Panc1 (cell line): ENCODE measurements at regions not wholly inside any gene's neighbourhood (a gene's known extent, or its start where the extent isn't known, plus 50 kb on each side); places are given as distances from the start of the nearest gene placed in this dataset.

Experiments
- ATAC-seq: fragments of 200-7000 bp; cut with Tn5 transposase; 2 replicates; pipeline ENCODE4 v1.9.1; 2020; ENCODE audit warnings: mild to moderate bottlenecking, moderate library complexity
- BruUV-seq: library from RNA; stranded (reverse); fragments of 400-500 nt; replicated peaks from 2 replicates; lab custom pipeline; 2021; lab: Mats Ljungman, UMichigan
- CTCF ChIA-PET: fragments of 300-600 bp; sonication (Branson Sonifier 250); formaldehyde crosslinking; loops from one replicate; lab custom pipeline; 2022; ENCODE audit warnings: antibody characterized with exemption; lab: Charles Lee
- POLR2A ChIA-PET: fragments of 300-600 bp; sonication (Branson Sonifier 250); formaldehyde crosslinking; loops from one replicate; lab custom pipeline; 2022; ENCODE audit warnings: antibody characterized with exemption; lab: Charles Lee
- DNase-seq: peaks from one replicate; pipeline ENCODE4 v3.0.0-alpha.2; 2010; ENCODE audit warnings: low read depth, low spot score
- H3K27ac ChIP-seq: 2 replicates; pipeline ENCODE4 v1.5.1; 2011; ENCODE audit warnings: mild to moderate bottlenecking, low read length, inconsistent platforms
- H3K27me3 ChIP-seq: fragments of 200-500 bp; sonication (Bioruptor generic); 2 replicates; pipeline ENCODE4 v1.6.0; 2014; ENCODE audit warnings: low read length, inconsistent platforms; ENCODE audit not compliant: control insufficient read depth, insufficient read depth
- H3K36me3 ChIP-seq: fragments of 200-500 bp; sonication (Bioruptor generic); 2 replicates; pipeline ENCODE4 v1.5.1; 2014; ENCODE audit warnings: inconsistent platforms, mild to moderate bottlenecking, low read length, moderate library complexity; ENCODE audit not compliant: control insufficient read depth, insufficient read depth
- H3K4me1 ChIP-seq: 2 replicates; pipeline ENCODE4 v1.5.1; 2011; ENCODE audit warnings: inconsistent platforms, mild to moderate bottlenecking, low read length, moderate library complexity; ENCODE audit not compliant: control insufficient read depth, insufficient read depth
- H3K4me3 ChIP-seq, 2 experiments: 2 replicates each; pipeline ENCODE4 v1.5.1; 2011 to 2012; ENCODE audit warnings: low read depth in 2 of 2, low read length in 2 of 2, mild to moderate bottlenecking in 2 of 2, inconsistent platforms in 1 of 2, moderate library complexity in 1 of 2
- H3K9me3 ChIP-seq: fragments of 200-500 bp; sonication (Bioruptor generic); 2 replicates; pipeline ENCODE4 v1.5.1; 2014; ENCODE audit warnings: low read depth, mild to moderate bottlenecking, inconsistent platforms, low read length, moderate library complexity; ENCODE audit not compliant: control insufficient read depth, insufficient read depth
- POLR2AphosphoS5 ChIP-seq: IDR thresholded peaks from 2 replicates; pipeline ENCODE4 v1.6.1; 2012; ENCODE audit warnings: mild to moderate bottlenecking, low read depth, low read length, moderate library complexity
- SIN3A ChIP-seq: IDR thresholded peaks from 2 replicates; pipeline ENCODE4 v1.6.1; 2012; ENCODE audit warnings: low read depth, mild to moderate bottlenecking, low read length, moderate library complexity, borderline replicate concordance; ENCODE audit not compliant: insufficient read depth
- TCF7L2 ChIP-seq: IDR thresholded peaks from 2 replicates; pipeline ENCODE4 v1.6.1; 2011; ENCODE audit warnings: mild to moderate bottlenecking, low read depth, low read length, inconsistent platforms
- in situ Hi-C: cut with HindIII; loops from 2 replicates; pipeline ENCODE4 v1.10.0; 2016; ENCODE audit warnings: low sequenced_read_pairs, low pct_unique_long_range_greater_than_20kb
- intact Hi-C: fragments of 100-400 bp; cut with micrococcal nuclease; formaldehyde crosslinking; loops from one replicate; pipeline ENCODE4 v1.10.0; 2022; ENCODE audit not compliant: unreplicated experiment
- TF ChIP-seq, protein P1 (sequence below): fragments of 450-650 bp; IDR thresholded peaks from 2 replicates; pipeline ENCODE4 v1.5.1; 2017; ENCODE audit warnings: mild to moderate bottlenecking
- TF ChIP-seq, protein P2 (sequence below), 2 experiments: IDR thresholded peaks; 2 replicates each; pipeline ENCODE4 v1.6.1; 2011 to 2012; ENCODE audit warnings: low read depth in 2 of 2, control low read depth in 1 of 2, low read length in 1 of 2, mild to moderate bottlenecking in 1 of 2, moderate library complexity in 1 of 2; ENCODE audit not compliant: insufficient read depth in 1 of 2

DNA sequence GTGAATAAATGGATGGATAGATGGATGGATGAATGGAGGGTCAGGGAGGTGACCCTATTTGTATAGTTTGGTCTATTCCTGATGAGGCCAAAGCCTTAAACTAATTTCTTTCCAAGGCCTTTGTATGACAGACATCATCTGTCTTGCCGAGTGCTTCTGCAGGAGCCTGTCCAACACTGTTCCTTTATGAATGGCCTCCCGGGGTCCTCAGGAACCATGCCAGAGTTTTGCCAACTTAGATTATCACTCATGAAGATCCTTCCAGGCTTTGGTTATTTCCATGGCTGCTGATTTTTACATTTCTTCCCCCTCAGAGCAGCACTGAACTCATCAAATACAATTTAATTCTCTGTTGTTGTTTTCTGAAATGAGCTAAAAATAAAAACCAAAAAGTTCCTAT, 133.0 kb upstream of the SOX2 start:
- intact Hi-C loops = no loop called here
- Histone ChIP-seq H3K27me3 (no peaks in the 10 kb centered on the region), H3K36me3 (no peaks in the 10 kb centered on the region), H3K4me3 (no peak overlapping the region), H3K27ac (no peak overlapping the region), H3K4me1 (no peaks in the 10 kb centered on the region), H3K9me3 (no peaks in the 10 kb centered on the region)
- no peak for DNase-seq
- no TSS peak for BruUV-seq
- TF ChIP-seq, protein P1, sequence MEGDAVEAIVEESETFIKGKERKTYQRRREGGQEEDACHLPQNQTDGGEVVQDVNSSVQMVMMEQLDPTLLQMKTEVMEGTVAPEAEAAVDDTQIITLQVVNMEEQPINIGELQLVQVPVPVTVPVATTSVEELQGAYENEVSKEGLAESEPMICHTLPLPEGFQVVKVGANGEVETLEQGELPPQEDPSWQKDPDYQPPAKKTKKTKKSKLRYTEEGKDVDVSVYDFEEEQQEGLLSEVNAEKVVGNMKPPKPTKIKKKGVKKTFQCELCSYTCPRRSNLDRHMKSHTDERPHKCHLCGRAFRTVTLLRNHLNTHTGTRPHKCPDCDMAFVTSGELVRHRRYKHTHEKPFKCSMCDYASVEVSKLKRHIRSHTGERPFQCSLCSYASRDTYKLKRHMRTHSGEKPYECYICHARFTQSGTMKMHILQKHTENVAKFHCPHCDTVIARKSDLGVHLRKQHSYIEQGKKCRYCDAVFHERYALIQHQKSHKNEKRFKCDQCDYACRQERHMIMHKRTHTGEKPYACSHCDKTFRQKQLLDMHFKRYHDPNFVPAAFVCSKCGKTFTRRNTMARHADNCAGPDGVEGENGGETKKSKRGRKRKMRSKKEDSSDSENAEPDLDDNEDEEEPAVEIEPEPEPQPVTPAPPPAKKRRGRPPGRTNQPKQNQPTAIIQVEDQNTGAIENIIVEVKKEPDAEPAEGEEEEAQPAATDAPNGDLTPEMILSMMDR = no peak
- TF ChIP-seq TCF7L2 (no peak), POLR2AphosphoS5 (no peak), SIN3A (no peak)
- TF ChIP-seq, protein P2, sequence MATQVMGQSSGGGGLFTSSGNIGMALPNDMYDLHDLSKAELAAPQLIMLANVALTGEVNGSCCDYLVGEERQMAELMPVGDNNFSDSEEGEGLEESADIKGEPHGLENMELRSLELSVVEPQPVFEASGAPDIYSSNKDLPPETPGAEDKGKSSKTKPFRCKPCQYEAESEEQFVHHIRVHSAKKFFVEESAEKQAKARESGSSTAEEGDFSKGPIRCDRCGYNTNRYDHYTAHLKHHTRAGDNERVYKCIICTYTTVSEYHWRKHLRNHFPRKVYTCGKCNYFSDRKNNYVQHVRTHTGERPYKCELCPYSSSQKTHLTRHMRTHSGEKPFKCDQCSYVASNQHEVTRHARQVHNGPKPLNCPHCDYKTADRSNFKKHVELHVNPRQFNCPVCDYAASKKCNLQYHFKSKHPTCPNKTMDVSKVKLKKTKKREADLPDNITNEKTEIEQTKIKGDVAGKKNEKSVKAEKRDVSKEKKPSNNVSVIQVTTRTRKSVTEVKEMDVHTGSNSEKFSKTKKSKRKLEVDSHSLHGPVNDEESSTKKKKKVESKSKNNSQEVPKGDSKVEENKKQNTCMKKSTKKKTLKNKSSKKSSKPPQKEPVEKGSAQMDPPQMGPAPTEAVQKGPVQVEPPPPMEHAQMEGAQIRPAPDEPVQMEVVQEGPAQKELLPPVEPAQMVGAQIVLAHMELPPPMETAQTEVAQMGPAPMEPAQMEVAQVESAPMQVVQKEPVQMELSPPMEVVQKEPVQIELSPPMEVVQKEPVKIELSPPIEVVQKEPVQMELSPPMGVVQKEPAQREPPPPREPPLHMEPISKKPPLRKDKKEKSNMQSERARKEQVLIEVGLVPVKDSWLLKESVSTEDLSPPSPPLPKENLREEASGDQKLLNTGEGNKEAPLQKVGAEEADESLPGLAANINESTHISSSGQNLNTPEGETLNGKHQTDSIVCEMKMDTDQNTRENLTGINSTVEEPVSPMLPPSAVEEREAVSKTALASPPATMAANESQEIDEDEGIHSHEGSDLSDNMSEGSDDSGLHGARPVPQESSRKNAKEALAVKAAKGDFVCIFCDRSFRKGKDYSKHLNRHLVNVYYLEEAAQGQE (IDR thresholded peaks at IDR 0.05; ENCODE audit: insufficient read depth in 1 of 2, low read depth in 2 of 2, low read length in 1 of 2) = no peak
- POLR2A ChIA-PET = no interaction called here
- no peak for ATAC-seq
- CTCF ChIA-PET = no interaction called here
- in situ Hi-C loops = no loop called here

DNA sequence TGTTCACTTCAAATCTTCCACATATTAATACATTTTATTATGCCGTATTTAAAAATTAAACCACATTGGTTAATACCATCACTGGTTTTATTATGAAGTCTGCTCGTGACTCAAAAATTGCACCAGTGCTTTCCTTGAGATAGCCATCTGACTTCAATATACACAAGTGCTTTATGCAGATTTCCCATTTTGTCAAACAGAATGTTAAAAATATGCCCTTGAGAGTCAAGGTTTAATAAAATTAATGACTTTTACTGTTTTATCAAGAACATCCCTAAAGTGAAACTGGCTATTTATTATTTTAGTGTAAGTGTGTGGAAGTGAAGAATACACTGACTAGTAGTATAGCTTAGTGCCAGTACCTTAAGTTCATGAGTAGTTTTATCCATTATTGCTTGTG, 139.3 kb upstream of the SOX2 start:
- intact Hi-C loops = no loop called here
- ChIA-PET CTCF (no interaction called here), POLR2A (no interaction called here)
- in situ Hi-C loops = no loop called here
- Histone ChIP-seq H3K27me3 (no peaks in the 10 kb centered on the region), H3K27ac (no peak overlapping the region), H3K9me3 (no peaks in the 10 kb centered on the region), H3K36me3 (no peaks in the 10 kb centered on the region), H3K4me1 (no peaks in the 10 kb centered on the region), H3K4me3 (no peak overlapping the region)
- ATAC-seq = no peak
- no peak for DNase-seq
- TF ChIP-seq, protein P1 = no peak
- TF ChIP-seq TCF7L2 (no peak), SIN3A (no peak), POLR2AphosphoS5 (no peak)
- TF ChIP-seq, protein P2 (IDR thresholded peaks at IDR 0.05; ENCODE audit: insufficient read depth in 1 of 2, low read depth in 2 of 2, low read length in 1 of 2) = no peak
- BruUV-seq = no TSS peak
